Ovary (tissue), 7 donors: ENCODE measurements at regions not wholly inside any gene's neighbourhood (a gene's known extent, or its start where the extent isn't known, plus 50 kb on each side); places are given as distances from the start of the nearest gene placed in this dataset.

Source experiments
- DNase-seq, 5 donors: peaks; one replicate each; pipeline ENCODE4 v3.0.0-alpha.2; 2019 to 2020
- H3K27ac ChIP-seq, 2 donors: fragments of 200-600 bp; one replicate each; pipeline versions ENCODE4 v1.5.1 to v1.8.0; 2019 to 2022
- H3K27me3 ChIP-seq: fragments of 200-600 bp; one replicate; pipeline ENCODE4 v1.8.0; 2022
- H3K36me3 ChIP-seq: fragments of 200-600 bp; sonication (generic); one replicate; pipeline ENCODE4 v1.5.1; 2019
- H3K4me1 ChIP-seq: one replicate; pipeline ENCODE4 v1.8.1; 2013; ENCODE audit warnings: mild to moderate bottlenecking, moderate library complexity; ENCODE audit not compliant: insufficient read depth
- H3K4me3 ChIP-seq: fragments of 200-600 bp; sonication (generic); one replicate; pipeline ENCODE4 v1.5.1; 2017
- H3K9me3 ChIP-seq, 2 donors: fragments of 200-600 bp in 1 of 2; sonication (generic) in 1 of 2; one replicate each; pipeline versions ENCODE4 v1.5.1 to v1.8.1; 2013 to 2019; ENCODE audit warnings: mild to moderate bottlenecking in 1 of 2, moderate library complexity in 1 of 2
- EP300 ChIP-seq: sonication (generic); formaldehyde crosslinking; IDR thresholded peaks from one replicate; pipeline ENCODE4 v1.6.1; 2017; ENCODE audit warnings: antibody characterized with exemption
- POLR2A ChIP-seq: fragments of 450-650 bp; IDR thresholded peaks from one replicate; pipeline ENCODE4 v1.6.1; 2017; ENCODE audit warnings: antibody characterized with exemption, mild to moderate bottlenecking, moderate library complexity
- WGBS, 3 donors: extraction: QIAGEN DNeasy Blood & Tissue Kit in 1 of 3; methylation state at CpG; one replicate each; pipeline versions ENCODE4 v1.1.5 to v1.1.7; 2013 to 2017; 5-methylcytosine and 5-hydroxymethylcytosine counted together
- intact Hi-C, 4 donors: fragments of 100-400 bp; cut with DNase I; formaldehyde crosslinking; loops; one replicate each; pipeline versions ENCODE4 v1.11.0 to v1.15.1; 2022 to 2023
- TF ChIP-seq, protein P1 (sequence below), 3 donors: fragments of 450-650 bp in 2 of 3; fragments of 200-600 bp in 1 of 3; IDR thresholded peaks; one replicate each; pipeline versions ENCODE4 v1.5.1 to v1.8.0; 2016 to 2022; ENCODE audit warnings: antibody characterized with exemption in 3 of 3, mild to moderate bottlenecking in 1 of 3
- donor health status: DM: no; HTN: no; CAD: no; lungs with moderate emphysema.
- donor health status: DM: no; HTN: no; CAD: no.
- donor health status: Bipolar disorder and iron deficiency.
- donor health status: DM: no; HTN: no; CAD: no.
- donor health status: DM: yes; HTN: yes; CAD: no.

- TF ChIP-seq POLR2A (no peak), EP300 (no peak)
- TF ChIP-seq, protein P1, sequence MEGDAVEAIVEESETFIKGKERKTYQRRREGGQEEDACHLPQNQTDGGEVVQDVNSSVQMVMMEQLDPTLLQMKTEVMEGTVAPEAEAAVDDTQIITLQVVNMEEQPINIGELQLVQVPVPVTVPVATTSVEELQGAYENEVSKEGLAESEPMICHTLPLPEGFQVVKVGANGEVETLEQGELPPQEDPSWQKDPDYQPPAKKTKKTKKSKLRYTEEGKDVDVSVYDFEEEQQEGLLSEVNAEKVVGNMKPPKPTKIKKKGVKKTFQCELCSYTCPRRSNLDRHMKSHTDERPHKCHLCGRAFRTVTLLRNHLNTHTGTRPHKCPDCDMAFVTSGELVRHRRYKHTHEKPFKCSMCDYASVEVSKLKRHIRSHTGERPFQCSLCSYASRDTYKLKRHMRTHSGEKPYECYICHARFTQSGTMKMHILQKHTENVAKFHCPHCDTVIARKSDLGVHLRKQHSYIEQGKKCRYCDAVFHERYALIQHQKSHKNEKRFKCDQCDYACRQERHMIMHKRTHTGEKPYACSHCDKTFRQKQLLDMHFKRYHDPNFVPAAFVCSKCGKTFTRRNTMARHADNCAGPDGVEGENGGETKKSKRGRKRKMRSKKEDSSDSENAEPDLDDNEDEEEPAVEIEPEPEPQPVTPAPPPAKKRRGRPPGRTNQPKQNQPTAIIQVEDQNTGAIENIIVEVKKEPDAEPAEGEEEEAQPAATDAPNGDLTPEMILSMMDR (IDR thresholded peaks at IDR 0.05), result no peak
- intact Hi-C loops, result no loop called here
- no peaks in the 10 kb centered on the region for H3K9me3 ChIP-seq
- H3K27ac ChIP-seq, result no peak overlapping the region
- H3K27me3 ChIP-seq, result no peaks in the 10 kb centered on the region
- H3K4me1 ChIP-seq, result no peaks in the 10 kb centered on the region
- no peak overlapping the region for H3K4me3 ChIP-seq
- DNase-seq, result no peak
- H3K36me3 ChIP-seq, result no peaks in the 10 kb centered on the region
Measured at GRCh38 chr9:82109626-82110025, 121.1 kb downstream of the SPATA31D1 start.

GRCh38 chr9:82110881-82111280, 122.3 kb downstream of the SPATA31D1 start:
- no peak for DNase-seq
- Histone ChIP-seq H3K4me1 (no peaks in the 10 kb centered on the region), H3K4me3 (no peak overlapping the region), H3K9me3 (no peaks in the 10 kb centered on the region), H3K36me3 (no peaks in the 10 kb centered on the region), H3K27me3 (no peaks in the 10 kb centered on the region), H3K27ac (no peak overlapping the region)
- TF ChIP-seq, protein P1 (IDR thresholded peaks at IDR 0.05), result no peak
- TF ChIP-seq EP300 (no peak), POLR2A (no peak)
- WGBS, 3 donors, result 96 to 98% (median 97%) methylated on average over 3 of the region's 3 CpGs
- intact Hi-C loops, result no loop called here

GRCh38 chr9:82115331-82115730, 126.8 kb downstream of the SPATA31D1 start:
- no peaks in the 10 kb centered on the region for H3K4me1 ChIP-seq
- H3K9me3 ChIP-seq, result no peaks in the 10 kb centered on the region
- TF ChIP-seq EP300, result no peak
- TF ChIP-seq, protein P1 (IDR thresholded peaks at IDR 0.05), result no peak
- no peak for TF ChIP-seq POLR2A
- no peak overlapping the region for H3K4me3 ChIP-seq
- no peak overlapping the region for H3K27ac ChIP-seq
- DNase-seq, result no peak
- intact Hi-C loops, result no loop called here
- no peaks in the 10 kb centered on the region for H3K27me3 ChIP-seq
- WGBS, 3 donors, result 74 to 89% (median 82%) methylated on average over 1 of the region's 1 CpG
- H3K36me3 ChIP-seq, result no peaks in the 10 kb centered on the region

DNA sequence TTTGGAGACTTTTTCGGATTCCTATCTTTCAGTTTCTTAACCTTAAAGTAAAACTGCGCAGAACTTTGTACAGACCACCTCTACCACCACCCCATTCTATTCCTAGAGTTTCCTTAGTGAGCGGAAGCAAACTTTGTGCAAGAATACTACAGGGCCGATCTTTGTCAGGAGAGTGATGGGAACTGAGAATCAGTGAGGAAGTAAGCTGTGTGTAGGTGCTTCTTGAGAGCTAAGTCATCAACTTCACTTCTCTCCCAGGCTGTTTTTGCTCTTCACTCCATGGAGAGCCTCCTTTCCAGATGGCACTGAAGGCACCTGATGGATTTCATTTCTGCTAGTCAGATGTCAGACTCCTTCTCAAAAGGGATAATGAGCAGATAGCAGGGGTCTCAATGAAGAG, 127.3 kb downstream of the SPATA31D1 start:
- Histone ChIP-seq H3K4me3 (no peak overlapping the region), H3K9me3 (no peaks in the 10 kb centered on the region), H3K27me3 (no peaks in the 10 kb centered on the region), H3K36me3 (no peaks in the 10 kb centered on the region), H3K4me1 (no peaks in the 10 kb centered on the region), H3K27ac (no peak overlapping the region)
- no peak for DNase-seq
- TF ChIP-seq, protein P1 (IDR thresholded peaks at IDR 0.05), result no peak
- TF ChIP-seq POLR2A (no peak), EP300 (no peak)
- 95 to 98% (median 96%) methylated on average over 4 of the region's 4 CpGs for WGBS, 3 donors
- intact Hi-C loops, result no loop called here

DNA sequence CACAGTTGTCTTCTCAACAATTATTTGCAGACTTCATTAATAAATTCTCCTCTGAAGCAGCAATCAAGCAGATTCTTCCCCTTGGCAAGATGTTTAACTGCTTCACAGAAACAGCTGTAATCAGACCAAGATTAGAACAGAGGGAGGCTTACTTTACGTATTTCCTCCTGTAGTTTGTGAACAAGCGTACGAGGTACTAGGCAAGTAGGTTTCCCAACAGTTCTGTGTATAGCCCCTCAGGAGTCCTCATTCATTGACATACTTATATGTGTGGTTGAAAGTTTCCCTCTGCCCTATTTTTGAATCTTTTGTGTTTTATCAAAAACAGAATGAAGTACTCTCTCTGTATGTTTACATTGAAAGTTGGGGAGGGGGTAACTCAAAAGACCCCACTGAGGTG, 128.0 kb downstream of the SPATA31D1 start:
- Histone ChIP-seq H3K4me1 (no peaks in the 10 kb centered on the region), H3K27ac (no peak overlapping the region), H3K9me3 (no peaks in the 10 kb centered on the region), H3K27me3 (no peaks in the 10 kb centered on the region), H3K4me3 (no peak overlapping the region), H3K36me3 (no peaks in the 10 kb centered on the region)
- TF ChIP-seq, protein P1 (IDR thresholded peaks at IDR 0.05), result no peak
- TF ChIP-seq EP300 (no peak), POLR2A (no peak)
- intact Hi-C loops, result no loop called here
- no peak for DNase-seq
- 40 to 57% (median 45%) methylated on average over 3 of the region's 3 CpGs for WGBS, 3 donors
